Astrocyte (in vitro differentiated cells and primary cell): ENCODE measurements at regions not wholly inside any gene's neighbourhood (a gene's known extent, or its start where the extent isn't known, plus 50 kb on each side); places are given as distances from the start of the nearest gene placed in this dataset.

Source experiments
- DNase-seq: peaks from one replicate; pipeline ENCODE4 v3.0.0-alpha.2; 2010; ENCODE audit warnings: low read depth
- FAIRE-seq: peaks from 2 replicates; lab custom pipeline; 2011; peaks lifted over from hg19 to GRCh38; lab: Jason Lieb, UNC
- H2AFZ ChIP-seq: 2 replicates; pipeline ENCODE4 v1.6.0; 2012; ENCODE audit warnings: low read depth, low read length, inconsistent platforms
- H3K27ac ChIP-seq: 2 replicates; pipeline ENCODE4 v1.5.1; 2011; ENCODE audit warnings: low read depth, low read length, inconsistent platforms
- H3K27me3 ChIP-seq: 2 replicates; pipeline ENCODE4 v1.6.0; 2011; ENCODE audit warnings: low read length, inconsistent platforms; ENCODE audit not compliant: insufficient read depth
- H3K36me3 ChIP-seq: 2 replicates; pipeline ENCODE4 v1.5.1; 2011; ENCODE audit warnings: low read length, inconsistent platforms; ENCODE audit not compliant: insufficient read depth
- H3K4me1 ChIP-seq: 2 replicates; pipeline ENCODE4 v1.5.1; 2011; ENCODE audit warnings: low read length, inconsistent platforms; ENCODE audit not compliant: insufficient read depth
- H3K4me2 ChIP-seq: 2 replicates; pipeline ENCODE4 v1.6.0; 2012; ENCODE audit warnings: low read length, inconsistent platforms
- H3K4me3 ChIP-seq: 2 replicates; pipeline ENCODE4 v1.5.1; 2011; ENCODE audit warnings: low read depth, mild to moderate bottlenecking, low read length, inconsistent platforms; ENCODE audit not compliant: insufficient read depth
- H3K79me2 ChIP-seq: 2 replicates; pipeline ENCODE4 v1.6.0; 2012; ENCODE audit warnings: mild to moderate bottlenecking, low read length, inconsistent platforms; ENCODE audit not compliant: insufficient read depth
- H3K9ac ChIP-seq: 2 replicates; pipeline ENCODE4 v1.6.0; 2012; ENCODE audit warnings: mild to moderate bottlenecking, low read length, inconsistent platforms
- H3K9me3 ChIP-seq: 2 replicates; pipeline ENCODE4 v1.5.1; 2012; ENCODE audit warnings: low read depth, mild to moderate bottlenecking, low read length, inconsistent platforms; ENCODE audit not compliant: insufficient read depth
- H4K20me1 ChIP-seq: 2 replicates; pipeline ENCODE4 v1.6.0; 2012; ENCODE audit warnings: low read length, inconsistent platforms; ENCODE audit not compliant: insufficient read depth
- H3K27ac Mint-ChIP-seq: one replicate; pipeline ENCODE4 v1.8.0; 2021; ENCODE audit warnings: mild to moderate bottlenecking, mixed read lengths; ENCODE audit not compliant: unreplicated experiment
- H3K27me3 Mint-ChIP-seq: one replicate; pipeline ENCODE4 v1.8.0; 2021; ENCODE audit warnings: low read depth, mixed read lengths; ENCODE audit not compliant: unreplicated experiment
- H3K36me3 Mint-ChIP-seq: one replicate; pipeline ENCODE4 v1.8.0; 2021; ENCODE audit warnings: low read depth, mixed read lengths; ENCODE audit not compliant: unreplicated experiment
- H3K4me1 Mint-ChIP-seq: one replicate; pipeline ENCODE4 v1.8.0; 2021; ENCODE audit warnings: low read depth, mixed read lengths; ENCODE audit not compliant: unreplicated experiment
- H3K4me3 Mint-ChIP-seq: one replicate; pipeline ENCODE4 v1.8.0; 2021; ENCODE audit warnings: mild to moderate bottlenecking, moderate library complexity, mixed read lengths; ENCODE audit not compliant: unreplicated experiment
- H3K9me3 Mint-ChIP-seq: one replicate; pipeline ENCODE4 v1.8.0; 2021; ENCODE audit warnings: mild to moderate bottlenecking, mixed read lengths; ENCODE audit not compliant: unreplicated experiment
- CTCF ChIP-seq: IDR thresholded peaks from 2 replicates; pipeline ENCODE4 v1.5.1; 2011; ENCODE audit warnings: low read depth, mild to moderate bottlenecking, inconsistent platforms, low read length, moderate library complexity; ENCODE audit not compliant: insufficient read depth
- EZH2 ChIP-seq: IDR thresholded peaks from 2 replicates; pipeline ENCODE4 v1.6.1; 2012; ENCODE audit warnings: mild to moderate bottlenecking, low read length, inconsistent platforms; ENCODE audit not compliant: insufficient read depth

GRCh38 chr5:133735346-133735745, 123.0 kb upstream of the FSTL4 start:
- Mint-ChIP-seq H3K27me3 (peaks cover 7% of the 10 kb centered on the region), H3K4me1 (peaks cover 10% of the 10 kb centered on the region), H3K27ac (no peak overlapping the region), H3K9me3 (peaks cover 7% of the 10 kb centered on the region), H3K4me3 (no peak overlapping the region), H3K36me3 (no peaks in the 10 kb centered on the region)
- H3K36me3 ChIP-seq = no peaks in the 10 kb centered on the region
- H3K27ac ChIP-seq = no peak overlapping the region
- H2AFZ ChIP-seq = no peak overlapping the region
- no peaks in the 10 kb centered on the region for H4K20me1 ChIP-seq
- no peak for TF ChIP-seq CTCF
- no peaks in the 10 kb centered on the region for H3K9me3 ChIP-seq
- DNase-seq (peak; percentile 64), FAIRE-seq (no peak)
- H3K9ac ChIP-seq = no peak overlapping the region
- no peaks in the 10 kb centered on the region for H3K27me3 ChIP-seq
- H3K4me3 ChIP-seq = no peak overlapping the region
- peak overlapping the region; percentile 36 for H3K4me2 ChIP-seq
- H3K79me2 ChIP-seq = no peaks in the 10 kb centered on the region
- H3K4me1 ChIP-seq = peaks cover 8% of the 10 kb centered on the region

- no peak for DNase-seq
- no peak overlapping the region for H3K27ac Mint-ChIP-seq
- H3K36me3 Mint-ChIP-seq = no peaks in the 10 kb centered on the region
- Histone ChIP-seq H3K4me1 (peaks cover 8% of the 10 kb centered on the region), H3K36me3 (no peaks in the 10 kb centered on the region), H2AFZ (no peak overlapping the region), H3K4me2 (peak overlapping the region; percentile 36), H3K27me3 (no peaks in the 10 kb centered on the region), H3K79me2 (no peaks in the 10 kb centered on the region), H3K9me3 (peaks cover 2% of the 10 kb centered on the region), H3K9ac (no peak overlapping the region), H4K20me1 (no peaks in the 10 kb centered on the region), H3K27ac (no peak overlapping the region), H3K4me3 (no peak overlapping the region)
- H3K4me1 Mint-ChIP-seq = peaks cover 10% of the 10 kb centered on the region
- no peak for FAIRE-seq
- no peak for TF ChIP-seq EZH2
- TF ChIP-seq CTCF = no peak
- peaks cover 7% of the 10 kb centered on the region for H3K9me3 Mint-ChIP-seq
- H3K4me3 Mint-ChIP-seq = no peak overlapping the region
- peaks cover 7% of the 10 kb centered on the region for H3K27me3 Mint-ChIP-seq
Observed at GRCh38 chr5:133734916-133735315, 122.6 kb upstream of the FSTL4 start.

GRCh38 chr5:133732536-133732935, 120.2 kb upstream of the FSTL4 start:
- Histone ChIP-seq H4K20me1 (no peaks in the 10 kb centered on the region), H3K4me2 (no peak overlapping the region), H3K4me1 (peaks cover 8% of the 10 kb centered on the region), H3K27me3 (no peaks in the 10 kb centered on the region), H3K4me3 (no peak overlapping the region), H3K36me3 (no peaks in the 10 kb centered on the region), H3K9ac (no peak overlapping the region), H3K27ac (no peak overlapping the region), H3K79me2 (no peaks in the 10 kb centered on the region), H3K9me3 (peaks cover 3% of the 10 kb centered on the region), H2AFZ (no peak overlapping the region)
- Mint-ChIP-seq H3K9me3 (peaks cover 9% of the 10 kb centered on the region), H3K4me3 (no peak overlapping the region), H3K36me3 (no peaks in the 10 kb centered on the region), H3K27ac (peak overlapping the region; percentile 58), H3K27me3 (peaks cover 14% of the 10 kb centered on the region), H3K4me1 (peaks cover 5% of the 10 kb centered on the region)
- DNase-seq (no peak), FAIRE-seq (no peak)
- no peak for TF ChIP-seq CTCF
- TF ChIP-seq EZH2 = no peak
